ENCODE measurements at regions not wholly inside any gene's neighbourhood (a gene's known extent, or its start where the extent isn't known, plus 50 kb on each side); places are given as distances from the start of the nearest gene placed in this dataset.

DNA sequence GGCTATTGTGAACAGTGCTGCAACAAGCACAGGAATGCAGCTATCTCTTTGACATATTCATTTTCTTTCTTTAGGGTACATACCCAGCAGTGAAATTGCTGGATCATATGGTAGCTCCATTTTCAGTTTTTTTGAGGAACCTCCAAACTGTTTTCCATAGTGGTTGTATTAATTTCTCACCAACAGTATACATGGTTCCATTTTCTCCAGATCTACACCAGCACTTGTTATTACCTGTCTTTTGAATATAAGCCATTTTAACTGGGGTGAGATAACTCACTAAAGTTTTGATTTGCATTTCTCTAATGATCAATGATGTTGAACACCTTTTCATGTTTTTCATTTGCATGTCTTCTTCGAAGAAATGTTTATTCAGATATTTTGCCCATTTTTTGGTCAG lies 241.1 kb upstream of the AGTR2 start:
- H3K4me1 ChIP-seq: no peaks in the 10 kb centered on the region
- no peak overlapping the region for H3K27ac ChIP-seq
- no peak for DNase-seq (ENCODE audit: low spot score in 2 of 2)
- no peaks in the 10 kb centered on the region for H3K27me3 ChIP-seq
- intact Hi-C loops (cut with DNase I): no loop called here
- TF ChIP-seq, protein P1, sequence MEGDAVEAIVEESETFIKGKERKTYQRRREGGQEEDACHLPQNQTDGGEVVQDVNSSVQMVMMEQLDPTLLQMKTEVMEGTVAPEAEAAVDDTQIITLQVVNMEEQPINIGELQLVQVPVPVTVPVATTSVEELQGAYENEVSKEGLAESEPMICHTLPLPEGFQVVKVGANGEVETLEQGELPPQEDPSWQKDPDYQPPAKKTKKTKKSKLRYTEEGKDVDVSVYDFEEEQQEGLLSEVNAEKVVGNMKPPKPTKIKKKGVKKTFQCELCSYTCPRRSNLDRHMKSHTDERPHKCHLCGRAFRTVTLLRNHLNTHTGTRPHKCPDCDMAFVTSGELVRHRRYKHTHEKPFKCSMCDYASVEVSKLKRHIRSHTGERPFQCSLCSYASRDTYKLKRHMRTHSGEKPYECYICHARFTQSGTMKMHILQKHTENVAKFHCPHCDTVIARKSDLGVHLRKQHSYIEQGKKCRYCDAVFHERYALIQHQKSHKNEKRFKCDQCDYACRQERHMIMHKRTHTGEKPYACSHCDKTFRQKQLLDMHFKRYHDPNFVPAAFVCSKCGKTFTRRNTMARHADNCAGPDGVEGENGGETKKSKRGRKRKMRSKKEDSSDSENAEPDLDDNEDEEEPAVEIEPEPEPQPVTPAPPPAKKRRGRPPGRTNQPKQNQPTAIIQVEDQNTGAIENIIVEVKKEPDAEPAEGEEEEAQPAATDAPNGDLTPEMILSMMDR (IDR thresholded peaks at IDR 0.05): no peak
- H3K9me3 ChIP-seq: peaks cover 38 to 52% of the 10 kb centered on the region in 2 donors
- H3K36me3 ChIP-seq: no peaks in the 10 kb centered on the region
- H3K4me3 ChIP-seq: no peak overlapping the region

DNA sequence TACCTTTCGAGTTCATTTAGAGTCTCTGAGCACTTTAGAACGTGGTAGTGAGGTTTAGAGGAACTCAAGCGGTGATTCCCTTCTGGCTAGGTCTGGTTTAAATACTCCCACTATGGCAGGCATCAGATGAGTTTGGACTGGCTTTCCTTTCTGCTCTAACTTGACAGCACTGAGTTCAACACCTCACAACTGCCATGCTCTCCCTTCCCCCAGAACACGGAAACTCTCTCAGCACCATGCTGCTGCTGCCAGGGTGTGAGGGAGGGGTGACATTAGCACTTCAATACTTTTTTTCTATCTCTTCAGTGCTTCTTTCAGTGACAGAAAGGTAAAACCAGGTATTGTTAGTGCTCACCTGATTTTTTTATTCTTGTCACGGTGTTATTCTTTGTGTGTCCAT lies 234.5 kb upstream of the AGTR2 start:
- intact Hi-C loops (cut with DNase I): no loop called here
- Histone ChIP-seq H3K4me3 (no peak overlapping the region), H3K27me3 (no peaks in the 10 kb centered on the region), H3K27ac (no peak overlapping the region), H3K36me3 (no peaks in the 10 kb centered on the region), H3K9me3 (peaks cover 0 to 5% of the 10 kb centered on the region in 2 donors), H3K4me1 (no peaks in the 10 kb centered on the region)
- TF ChIP-seq, protein P1 (IDR thresholded peaks at IDR 0.05): no peak
- DNase-seq (ENCODE audit: low spot score in 2 of 2): no peak

DNA sequence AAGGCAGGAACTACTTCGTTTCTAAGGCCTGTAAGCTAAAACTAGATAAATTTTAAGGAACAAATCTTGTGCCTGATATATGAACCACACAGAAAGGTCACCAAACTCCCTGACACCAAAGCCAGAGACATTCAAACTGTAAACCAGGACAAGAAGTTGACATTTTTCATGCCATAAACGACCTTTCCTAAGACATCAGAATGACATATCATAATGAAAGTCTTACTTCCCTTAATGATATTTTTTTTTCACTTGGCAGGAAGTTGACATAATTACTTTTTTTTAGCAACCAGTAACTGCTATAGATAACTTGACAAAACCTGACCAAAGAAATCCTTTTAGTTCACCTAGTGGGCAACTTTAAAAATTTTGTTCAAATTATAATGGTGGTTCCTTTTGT lies 231.5 kb upstream of the AGTR2 start:
- TF ChIP-seq, protein P1 (IDR thresholded peaks at IDR 0.05): no peak
- Histone ChIP-seq H3K4me3 (no peak overlapping the region), H3K9me3 (peaks cover 0 to 5% of the 10 kb centered on the region in 2 donors), H3K36me3 (no peaks in the 10 kb centered on the region), H3K27ac (no peak overlapping the region), H3K27me3 (no peaks in the 10 kb centered on the region), H3K4me1 (no peaks in the 10 kb centered on the region)
- DNase-seq (ENCODE audit: low spot score in 2 of 2): no peak
- intact Hi-C loops (cut with DNase I): no loop called here

DNA sequence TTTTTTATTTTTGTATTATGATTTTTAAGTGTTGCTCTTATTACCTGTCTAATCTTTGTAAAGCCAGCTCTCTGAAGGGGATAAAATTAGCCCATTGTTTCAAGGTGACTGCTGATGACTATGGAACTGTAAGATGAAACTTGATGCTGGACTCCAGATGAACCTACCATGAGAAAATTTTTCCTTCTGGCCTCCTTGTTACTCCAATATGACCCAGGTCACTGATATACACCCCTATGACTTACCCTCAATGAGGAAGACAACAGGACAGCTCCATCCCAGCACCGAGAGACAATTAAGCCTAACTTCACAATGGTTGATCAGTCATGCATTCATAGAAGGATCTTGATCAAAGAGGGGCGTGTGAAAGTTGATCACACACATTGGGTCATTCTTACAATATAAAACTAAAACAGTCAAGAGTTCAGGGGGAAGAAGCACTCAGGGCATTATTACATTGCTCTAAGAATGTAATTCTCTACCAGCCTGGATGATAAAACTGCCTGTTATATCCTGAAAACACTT lies 230.8 kb upstream of the AGTR2 start:
- TF ChIP-seq, protein P1 (IDR thresholded peaks at IDR 0.05): no peak
- intact Hi-C loops (cut with DNase I): loop anchor here (2.0 kb wide), 1 partner anchor 41 kb away; no protein-coding TSS in a partner anchor
- no peaks in the 10 kb centered on the region for H3K27me3 ChIP-seq

DNA sequence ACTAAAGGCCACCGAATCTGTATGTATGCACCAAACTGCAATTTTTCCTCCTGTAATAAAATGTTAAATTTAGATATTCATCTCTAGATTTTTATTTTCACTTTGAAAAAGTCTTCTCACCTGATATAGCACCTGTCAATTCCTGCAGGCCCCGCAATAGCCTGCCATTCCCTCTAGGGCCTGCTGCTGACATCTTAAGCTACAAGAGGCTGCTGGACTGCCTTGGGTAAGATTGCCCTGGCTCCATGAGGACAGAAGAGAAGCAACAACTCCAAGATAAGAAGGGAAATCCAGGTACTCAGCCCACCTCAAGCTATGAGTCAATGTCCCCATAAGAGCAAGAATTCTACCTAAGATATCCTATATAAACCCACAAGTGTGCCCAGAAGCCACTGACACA lies 230.2 kb upstream of the AGTR2 start:
- Histone ChIP-seq H3K27ac (no peak overlapping the region), H3K36me3 (no peaks in the 10 kb centered on the region), H3K27me3 (no peaks in the 10 kb centered on the region), H3K4me3 (no peak overlapping the region), H3K4me1 (no peaks in the 10 kb centered on the region), H3K9me3 (no peaks in the 10 kb centered on the region)
- DNase-seq (ENCODE audit: low spot score in 2 of 2): no peak
- TF ChIP-seq, protein P1 (IDR thresholded peaks at IDR 0.05): no peak
- intact Hi-C loops (cut with DNase I): loop anchor here (2.0 kb wide), 1 partner anchor 42 kb away; no protein-coding TSS in a partner anchor

More for the DNA sequence above, 230.8 kb upstream of the AGTR2 start:
- H3K9me3 ChIP-seq: peaks cover 0 to 1% of the 10 kb centered on the region in 2 donors
- no peaks in the 10 kb centered on the region for H3K4me1 ChIP-seq
- no peaks in the 10 kb centered on the region for H3K36me3 ChIP-seq
- H3K4me3 ChIP-seq: no peak overlapping the region
- H3K27ac ChIP-seq: no peak overlapping the region
- DNase-seq (ENCODE audit: low spot score in 2 of 2): no peak
